GM18519 (cell line): ENCODE measurements at regions not wholly inside any gene's neighbourhood (a gene's known extent, or its start where the extent isn't known, plus 50 kb on each side); places are given as distances from the start of the nearest gene placed in this dataset.
"Not testable (repeated sequence)": the region's sequence is repeated elsewhere in the genome, so short reads cannot be mapped to it uniquely, and the experiment has no call there.

Experiments
- ATAC-seq: cut with Tn5 transposase; IDR thresholded peaks from one replicate; pipeline ENCODE4 v1.9.1; 2021; ENCODE audit warnings: mild to moderate bottlenecking, moderate library complexity; ENCODE audit not compliant: unreplicated experiment, low FRiP score

DNA sequence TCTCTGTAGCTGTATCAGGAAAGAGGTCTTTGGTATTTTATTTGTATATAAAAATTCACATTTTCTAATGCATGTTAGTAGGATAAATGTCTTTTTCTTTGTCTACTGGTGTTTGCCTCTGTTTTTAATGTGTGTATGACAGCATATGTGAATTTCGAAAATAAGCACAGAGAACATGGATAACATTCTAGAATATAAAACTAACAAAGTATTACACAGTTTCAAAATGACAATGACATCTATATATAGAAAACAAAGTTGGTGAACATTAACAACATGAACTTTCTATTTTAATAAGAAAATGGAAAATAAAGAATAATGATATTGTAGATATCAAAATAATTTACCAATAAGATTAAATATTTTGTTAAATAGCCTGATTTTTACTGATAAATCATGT lies 608.0 kb downstream of the COL12A1 start:
- ATAC-seq, result peak; percentile 28

GRCh38 chr6:74597266-74597665 lies 608.6 kb downstream of the COL12A1 start:
- ATAC-seq, result no peak

DNA sequence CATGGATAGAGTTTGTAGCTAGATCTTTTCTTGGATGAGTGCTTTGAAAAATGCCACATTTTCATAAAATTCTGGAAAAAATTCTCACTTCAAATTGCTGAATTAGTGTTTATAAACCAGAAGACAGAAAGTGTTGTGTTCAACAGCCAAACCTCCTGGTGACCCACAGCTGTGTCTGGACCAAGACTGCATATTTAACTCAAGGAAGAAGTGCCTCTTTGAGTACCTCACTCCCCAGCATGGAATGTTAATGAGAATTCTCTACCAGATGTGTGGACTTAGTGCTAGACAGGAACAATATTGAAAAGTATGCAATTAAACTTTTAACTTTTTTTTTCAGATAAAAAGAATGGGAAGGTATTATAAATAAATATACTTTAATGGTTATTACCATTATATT lies 609.3 kb downstream of the COL12A1 start:
- no peak for ATAC-seq

DNA sequence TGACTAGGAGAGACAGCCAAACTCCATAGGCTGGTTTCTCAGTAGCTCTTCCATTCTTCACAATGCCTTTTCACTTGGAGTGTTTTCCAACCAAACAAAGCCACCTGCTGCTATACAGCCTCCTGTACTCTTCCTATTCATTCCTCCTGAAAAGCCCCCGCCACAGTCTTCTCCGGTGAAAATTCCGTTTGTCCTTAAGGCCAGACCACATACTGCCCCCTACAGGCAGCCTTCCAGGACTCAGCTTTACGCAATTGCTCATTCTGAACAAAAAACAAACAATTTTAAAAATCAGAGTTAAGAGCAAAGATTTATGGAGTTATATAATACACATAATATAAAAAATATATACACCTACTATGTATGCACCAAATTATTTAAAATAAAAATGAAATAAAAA lies 611.5 kb downstream of the COL12A1 start:
- ATAC-seq, result not testable (repeated sequence)

DNA sequence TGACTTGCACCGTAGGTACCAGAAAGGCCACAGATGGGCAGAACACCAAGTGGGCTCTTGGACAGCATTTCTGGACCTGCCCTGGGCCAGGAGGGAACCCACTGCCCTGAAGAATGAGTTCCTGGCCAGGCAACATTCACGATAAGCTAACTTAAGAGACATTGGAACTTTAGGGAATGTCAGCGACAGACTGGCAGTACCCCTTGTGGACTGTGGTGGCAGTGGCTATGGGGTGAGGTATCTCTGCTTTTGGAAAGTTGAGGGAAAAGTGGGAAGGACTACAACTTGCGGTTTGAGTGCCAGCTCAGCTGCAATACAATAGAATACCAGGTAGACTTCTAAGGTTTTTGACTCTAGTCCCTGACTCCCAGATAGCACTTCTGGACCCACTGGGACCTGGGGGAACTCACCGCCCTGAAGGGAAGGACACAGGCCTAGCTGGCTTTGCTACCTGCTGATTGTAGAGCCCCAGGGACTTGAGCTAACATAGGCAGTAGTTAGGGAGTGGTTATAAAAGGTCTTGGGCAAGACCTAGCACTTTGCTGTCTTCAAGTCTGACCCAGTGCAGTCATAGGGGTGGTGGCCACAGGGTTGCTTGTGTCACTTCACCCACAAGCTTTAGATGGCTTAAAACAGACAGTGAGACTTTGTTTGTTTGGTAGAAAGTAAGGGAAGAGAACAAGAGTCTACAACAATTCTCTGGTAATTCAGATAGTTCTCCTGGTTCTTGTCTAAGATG lies 617.6 kb downstream of the COL12A1 start:
- no peak for ATAC-seq

GRCh38 chr6:74587386-74587785 lies 618.5 kb downstream of the COL12A1 start:
- no peak for ATAC-seq

DNA sequence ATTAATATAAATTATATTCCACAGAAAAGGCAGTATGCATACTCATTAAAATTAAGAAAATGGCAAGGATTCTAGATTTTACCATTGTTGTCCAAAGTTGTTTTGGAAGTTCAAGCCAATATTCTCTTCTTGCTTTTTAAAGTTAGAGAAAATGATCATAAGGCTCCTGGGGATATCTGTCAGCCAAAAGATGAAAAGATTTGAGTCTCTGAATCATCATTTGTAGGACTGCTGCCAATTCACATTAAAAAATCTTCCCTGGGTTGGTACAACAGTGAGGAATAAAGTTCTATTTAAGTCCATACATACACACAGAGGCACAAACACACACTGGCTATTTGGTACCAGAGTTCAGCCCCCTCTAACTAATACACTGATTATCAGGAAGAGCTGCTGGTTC lies 620.1 kb downstream of the COL12A1 start:
- no peak for ATAC-seq

GRCh38 chr6:74581681-74582080 lies 624.2 kb downstream of the COL12A1 start:
- no peak for ATAC-seq

- ATAC-seq, result no peak
These were observed 626.1 kb downstream of the COL12A1 start for GRCh38 chr6:74579794-74580193.

DNA sequence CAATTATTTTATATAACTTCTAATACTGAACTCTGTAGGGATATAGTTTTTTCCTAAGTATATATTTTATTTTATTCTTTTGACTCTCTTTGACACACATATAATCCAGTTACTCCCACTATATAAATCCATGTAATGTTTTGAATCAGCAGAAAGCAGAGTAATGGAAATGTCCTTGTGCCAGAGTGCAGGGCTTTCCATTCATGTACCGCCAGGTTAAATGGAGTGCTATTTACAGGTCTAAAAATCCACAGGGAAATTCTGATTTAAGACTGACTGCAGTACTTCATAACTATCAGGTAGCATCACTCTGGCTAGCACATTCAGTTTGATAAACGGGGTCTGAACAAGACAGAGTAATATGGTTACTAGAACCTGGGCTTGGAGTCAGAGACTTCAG lies 626.8 kb downstream of the COL12A1 start:
- no peak for ATAC-seq

DNA sequence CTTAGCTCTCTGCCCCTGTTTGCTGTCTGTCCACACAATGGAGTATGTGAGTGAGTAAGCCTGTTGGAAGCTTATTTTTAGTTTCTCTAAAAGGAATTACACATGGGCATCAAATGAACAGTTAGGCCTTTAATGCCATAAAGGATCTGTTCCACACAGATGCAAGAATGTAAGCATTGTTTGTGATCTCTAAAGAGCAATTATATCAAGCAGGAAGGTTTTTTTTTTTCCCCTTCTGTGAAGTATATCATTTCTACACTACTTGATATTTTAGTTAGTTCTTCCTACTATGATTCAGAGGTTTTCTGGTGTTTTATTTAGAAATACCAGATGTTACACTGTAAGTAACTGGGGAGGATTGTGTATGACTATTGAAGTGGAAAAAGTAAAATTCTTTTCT lies 627.5 kb downstream of the COL12A1 start:
- ATAC-seq, result no peak

- ATAC-seq, result peak; percentile 77
These were observed 628.2 kb downstream of the COL12A1 start for GRCh38 chr6:74577619-74578018.

DNA sequence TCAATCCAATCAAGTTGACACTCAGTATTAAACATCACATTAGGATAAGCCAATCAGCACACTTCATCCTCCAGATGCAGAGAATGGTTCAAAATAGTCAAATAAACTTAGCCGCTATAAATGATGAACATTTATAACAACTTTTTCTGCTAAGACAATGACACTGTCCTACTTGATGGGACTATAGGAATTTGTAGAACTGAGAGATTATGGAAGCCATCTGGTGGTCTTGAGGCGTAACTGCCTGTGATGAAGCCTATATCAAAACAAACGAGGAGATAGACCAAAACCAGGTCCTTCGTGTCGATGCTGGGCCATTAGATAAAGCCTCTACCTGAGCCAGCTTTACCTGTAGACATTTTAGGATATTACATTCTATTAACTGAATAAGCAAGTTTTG lies 631.1 kb downstream of the COL12A1 start:
- no peak for ATAC-seq

DNA sequence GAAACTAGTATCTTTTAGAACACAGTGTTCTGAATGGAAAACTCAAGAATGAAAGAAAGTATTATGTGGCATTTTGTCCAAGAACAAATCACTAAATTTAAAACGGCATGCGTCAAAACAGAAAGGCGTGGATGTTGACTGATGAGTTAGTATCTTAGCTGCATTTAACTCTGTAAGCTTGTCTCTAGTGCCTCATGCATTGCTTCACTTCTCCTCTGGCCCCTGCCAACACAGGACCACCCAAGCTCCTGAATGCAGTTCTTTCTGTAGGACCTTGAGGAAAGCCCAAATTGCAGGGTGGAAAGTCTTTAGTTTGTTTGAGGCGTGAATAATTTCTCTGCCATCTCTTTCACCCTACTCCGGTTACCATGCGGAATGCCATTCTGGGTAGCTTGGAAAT lies 632.2 kb downstream of the COL12A1 start:
- no peak for ATAC-seq

DNA sequence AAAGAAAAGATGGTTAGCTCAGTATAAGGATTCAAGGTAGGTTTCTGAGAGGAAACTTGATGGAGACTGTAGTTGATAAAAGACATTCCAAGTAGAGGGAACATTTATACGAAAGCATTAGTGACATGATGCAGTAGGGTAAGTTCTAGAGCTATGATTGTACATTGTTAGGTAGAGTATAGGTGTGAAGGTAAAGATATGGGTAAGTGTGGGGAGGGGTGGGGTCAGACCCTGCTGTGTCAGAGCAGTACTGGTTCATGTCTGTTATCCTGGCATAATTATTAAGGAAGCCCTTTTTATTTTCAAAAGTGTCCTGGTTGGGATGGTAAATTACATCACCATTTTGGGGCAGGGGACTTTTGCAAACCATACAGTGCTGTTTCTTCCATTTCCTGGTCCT lies 635.8 kb downstream of the COL12A1 start:
- ATAC-seq, result no peak

DNA sequence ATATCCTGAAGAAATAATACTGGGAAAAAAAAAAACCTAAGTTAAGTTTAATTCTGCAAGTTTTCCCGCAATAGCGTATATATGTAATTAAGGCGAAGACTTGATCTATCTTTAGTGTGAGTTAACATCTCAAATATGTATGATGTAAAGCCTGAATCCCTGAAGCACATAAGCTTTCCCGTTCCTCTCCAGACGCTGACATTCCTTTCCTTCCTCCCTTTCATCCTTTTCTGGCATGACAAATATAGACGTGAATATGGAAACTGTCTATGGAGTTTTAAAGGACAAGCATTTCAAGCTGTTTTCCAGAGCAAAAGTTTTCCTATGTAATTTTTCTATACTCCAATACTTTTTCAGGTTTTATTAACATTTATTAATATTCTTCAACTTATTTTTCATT lies 637.0 kb downstream of the COL12A1 start:
- ATAC-seq, result no peak

DNA sequence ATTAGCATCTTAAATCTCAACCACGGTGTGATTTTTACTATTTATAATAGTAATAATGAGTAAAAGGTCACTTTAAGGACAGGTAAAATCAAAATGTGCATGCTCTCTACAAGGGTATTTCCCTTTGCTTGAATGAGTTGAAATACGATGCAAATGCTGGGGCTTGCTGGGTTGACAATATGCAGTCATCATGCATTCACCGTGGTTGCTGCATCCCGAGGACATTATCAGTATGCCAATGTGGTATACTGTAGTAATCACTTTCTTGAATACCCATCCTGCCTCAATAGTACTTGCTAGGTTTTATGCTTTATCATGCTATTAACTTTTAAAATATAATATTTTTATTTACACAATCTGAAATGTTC lies 637.9 kb downstream of the COL12A1 start:
- ATAC-seq, result not testable (repeated sequence)

GRCh38 chr6:74567281-74567922 lies 638.5 kb downstream of the COL12A1 start:
- ATAC-seq, result no peak

GRCh38 chr6:74557236-74557635 lies 648.6 kb downstream of the COL12A1 start:
- no peak for ATAC-seq

DNA sequence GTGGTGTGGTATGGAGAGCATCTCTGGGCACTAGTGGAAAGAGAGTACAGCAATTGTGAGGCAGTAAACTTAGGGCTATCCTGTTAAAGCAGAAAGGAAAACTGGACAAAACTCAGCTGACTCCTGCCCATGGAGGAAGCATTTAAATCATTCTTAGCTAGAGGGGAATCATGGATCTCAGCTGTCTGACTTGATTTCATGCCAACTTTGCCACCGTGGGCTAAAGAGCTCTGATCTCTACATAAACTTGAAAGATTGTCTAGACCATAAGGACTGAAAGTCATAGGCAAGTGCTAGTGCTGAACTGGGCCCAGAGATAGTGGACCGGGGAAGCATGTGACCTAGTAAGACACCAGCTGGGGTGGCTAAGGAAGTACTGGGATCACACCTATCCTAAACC lies 651.8 kb downstream of the COL12A1 start:
- ATAC-seq, result no peak

GRCh38 chr6:74551896-74552295 lies 654.0 kb downstream of the COL12A1 start:
- no peak for ATAC-seq

DNA sequence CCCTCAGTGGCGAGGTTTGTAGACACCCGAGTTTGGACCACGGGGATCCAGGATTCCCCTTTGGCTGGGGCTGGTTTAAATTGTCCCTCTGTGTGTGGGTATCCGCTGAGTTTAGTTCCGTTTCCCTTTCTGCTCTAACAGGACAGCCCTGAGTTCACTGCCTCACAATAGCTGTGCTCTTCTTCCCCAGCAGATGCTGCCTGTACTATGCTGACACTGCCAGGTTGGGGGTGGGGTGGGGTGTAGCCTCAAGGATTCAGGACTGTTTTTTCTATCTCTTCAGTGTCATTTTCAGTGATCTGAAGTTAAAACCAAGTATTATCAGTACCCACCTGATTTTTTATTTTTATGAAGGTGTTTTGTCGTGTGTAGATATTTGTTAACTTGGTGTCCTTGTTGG lies 655.0 kb downstream of the COL12A1 start:
- no peak for ATAC-seq
